ENCODE measurements at regions not wholly inside any gene's neighbourhood (a gene's known extent, or its start where the extent isn't known, plus 50 kb on each side); places are given as distances from the start of the nearest gene placed in this dataset.

DNA sequence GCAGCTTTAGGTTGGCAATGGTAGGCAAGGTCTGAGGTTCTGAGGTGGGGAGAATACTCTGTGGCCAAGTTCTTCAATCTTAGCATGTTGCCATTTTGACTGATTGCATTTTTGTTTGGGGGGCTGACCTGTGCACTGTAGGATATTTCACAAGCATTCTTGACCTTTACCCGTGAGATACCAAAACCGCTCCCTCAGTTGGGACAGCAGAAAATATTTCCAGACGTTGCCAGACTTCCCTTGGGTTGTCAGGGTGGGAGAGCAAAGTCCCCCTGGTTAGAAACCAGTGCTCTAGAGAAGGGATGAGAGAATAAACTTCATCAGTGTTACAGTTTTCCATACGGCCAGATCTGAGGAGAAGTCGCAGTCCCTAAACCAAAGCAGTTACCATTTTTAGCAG lies 279.6 kb downstream of the TFAP2B start:
- TF ChIP-seq, protein P1, sequence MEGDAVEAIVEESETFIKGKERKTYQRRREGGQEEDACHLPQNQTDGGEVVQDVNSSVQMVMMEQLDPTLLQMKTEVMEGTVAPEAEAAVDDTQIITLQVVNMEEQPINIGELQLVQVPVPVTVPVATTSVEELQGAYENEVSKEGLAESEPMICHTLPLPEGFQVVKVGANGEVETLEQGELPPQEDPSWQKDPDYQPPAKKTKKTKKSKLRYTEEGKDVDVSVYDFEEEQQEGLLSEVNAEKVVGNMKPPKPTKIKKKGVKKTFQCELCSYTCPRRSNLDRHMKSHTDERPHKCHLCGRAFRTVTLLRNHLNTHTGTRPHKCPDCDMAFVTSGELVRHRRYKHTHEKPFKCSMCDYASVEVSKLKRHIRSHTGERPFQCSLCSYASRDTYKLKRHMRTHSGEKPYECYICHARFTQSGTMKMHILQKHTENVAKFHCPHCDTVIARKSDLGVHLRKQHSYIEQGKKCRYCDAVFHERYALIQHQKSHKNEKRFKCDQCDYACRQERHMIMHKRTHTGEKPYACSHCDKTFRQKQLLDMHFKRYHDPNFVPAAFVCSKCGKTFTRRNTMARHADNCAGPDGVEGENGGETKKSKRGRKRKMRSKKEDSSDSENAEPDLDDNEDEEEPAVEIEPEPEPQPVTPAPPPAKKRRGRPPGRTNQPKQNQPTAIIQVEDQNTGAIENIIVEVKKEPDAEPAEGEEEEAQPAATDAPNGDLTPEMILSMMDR (IDR thresholded peaks at IDR 0.05; ENCODE audit: low read depth, low read length): no peak
- Histone ChIP-seq H3K27ac (ENCODE audit: low read depth, low read length) (no peak overlapping the region), H3K4me3 (ENCODE audit: low read depth, low read length) (no peak overlapping the region), H3K9me3 (ENCODE audit: control insufficient read depth, insufficient read depth, low read length) (peaks cover 4% of the 10 kb centered on the region; the same call in 1 of the 2 replicates), H3K27me3 (ENCODE audit: control insufficient read depth, insufficient read depth, low read length) (no peaks in the 10 kb centered on the region)
- no peak for DNase-seq (ENCODE audit: low read depth, low spot score)
- CTCF ChIA-PET: no interaction called here
- POLR2A ChIA-PET: no interaction called here

DNA sequence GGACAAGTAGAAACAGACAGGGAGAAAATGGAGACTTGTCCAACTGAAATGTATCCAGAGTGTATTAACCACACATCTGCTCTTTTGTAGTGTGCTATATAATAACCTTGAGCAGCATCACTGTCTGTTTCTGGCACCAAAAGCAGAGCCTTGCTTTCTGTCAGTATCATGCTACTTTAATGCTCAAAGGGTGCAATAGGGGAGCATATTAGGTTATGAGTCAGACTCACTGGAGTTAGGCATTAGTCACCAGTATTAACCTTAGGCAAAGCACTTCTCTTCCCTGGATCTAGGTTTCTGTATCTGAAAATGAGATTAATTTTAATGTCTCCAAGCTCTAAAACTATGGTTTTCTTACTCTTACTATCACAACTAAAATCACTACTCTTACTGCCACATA lies 280.1 kb downstream of the TFAP2B start:
- POLR2A ChIA-PET: no interaction called here
- DNase-seq (ENCODE audit: low read depth, low spot score): no peak
- Histone ChIP-seq H3K4me3 (ENCODE audit: low read depth, low read length) (no peak overlapping the region), H3K27ac (ENCODE audit: low read depth, low read length) (no peak overlapping the region), H3K9me3 (ENCODE audit: control insufficient read depth, insufficient read depth, low read length) (peaks cover 4% of the 10 kb centered on the region; the same call in 1 of the 2 replicates), H3K27me3 (ENCODE audit: control insufficient read depth, insufficient read depth, low read length) (no peaks in the 10 kb centered on the region)
- CTCF ChIA-PET: no interaction called here
- TF ChIP-seq, protein P1 (IDR thresholded peaks at IDR 0.05; ENCODE audit: low read depth, low read length): no peak

DNA sequence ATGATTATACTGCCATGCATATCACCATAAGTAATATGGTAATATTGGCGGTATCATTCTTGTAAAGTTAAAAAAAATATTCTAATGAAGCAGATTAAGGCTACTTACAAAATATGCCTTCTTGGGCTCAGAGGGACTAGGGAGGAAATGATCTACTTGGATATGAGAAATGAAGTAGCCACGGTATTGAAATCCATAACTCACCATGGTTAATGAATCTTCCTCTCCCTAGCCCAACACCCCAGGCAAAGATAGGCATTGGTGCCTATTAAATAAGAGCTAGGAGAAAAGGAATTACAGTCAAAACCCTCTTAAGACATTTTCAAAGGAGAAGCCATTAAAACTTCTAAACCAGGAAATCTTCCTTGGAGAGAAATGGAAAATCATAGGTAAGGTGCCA lies 280.5 kb downstream of the TFAP2B start:
- DNase-seq (ENCODE audit: low read depth, low spot score): no peak
- Histone ChIP-seq H3K4me3 (ENCODE audit: low read depth, low read length) (no peak overlapping the region), H3K27ac (ENCODE audit: low read depth, low read length) (no peak overlapping the region), H3K27me3 (ENCODE audit: control insufficient read depth, insufficient read depth, low read length) (no peaks in the 10 kb centered on the region), H3K9me3 (ENCODE audit: control insufficient read depth, insufficient read depth, low read length) (peaks cover 4% of the 10 kb centered on the region; the same call in 1 of the 2 replicates)
- ChIA-PET POLR2A (no interaction called here), CTCF (no interaction called here)
- TF ChIP-seq, protein P1 (IDR thresholded peaks at IDR 0.05; ENCODE audit: low read depth, low read length): no peak

DNA sequence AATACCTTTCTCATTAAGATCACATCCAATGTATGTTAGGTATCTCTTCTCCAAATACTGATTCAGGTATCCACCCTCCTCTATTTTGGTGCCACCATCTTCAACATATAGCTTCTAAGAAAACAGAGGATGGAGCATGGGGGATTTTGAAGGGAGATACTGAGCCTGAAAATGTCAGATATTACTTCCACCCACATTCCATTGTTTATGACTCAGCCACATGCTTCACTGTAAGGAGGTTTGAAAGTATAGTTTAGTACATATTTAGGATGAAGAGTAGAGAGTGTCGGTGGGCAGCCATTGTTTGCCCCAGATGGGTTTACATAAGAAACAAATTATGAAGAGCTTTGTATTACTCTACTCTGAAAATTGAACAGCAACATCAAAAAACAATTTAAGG lies 286.7 kb downstream of the TFAP2B start:
- no peak for DNase-seq (ENCODE audit: low read depth, low spot score)
- CTCF ChIA-PET: no interaction called here

DNA sequence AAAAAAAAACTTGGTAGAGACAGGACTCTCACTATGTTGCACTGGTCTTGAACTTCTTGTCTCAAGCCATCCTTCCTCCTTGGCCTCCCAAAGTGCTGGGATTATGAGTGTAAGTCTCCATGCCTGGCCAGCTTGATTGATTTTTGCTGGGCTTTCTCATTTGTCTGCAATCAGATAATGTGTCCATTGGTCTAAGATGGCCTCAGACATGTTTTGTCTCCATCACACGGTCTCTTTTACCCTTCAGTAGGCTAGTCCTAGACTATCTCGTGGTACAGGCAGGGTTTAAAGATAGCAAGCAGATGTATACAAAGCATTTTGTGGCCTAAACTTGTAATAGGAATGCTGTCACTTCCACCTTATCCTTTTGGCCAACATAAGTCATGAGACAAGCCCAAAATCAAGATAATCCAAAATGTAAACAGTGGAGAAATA lies 289.1 kb downstream of the TFAP2B start:
- Histone ChIP-seq H3K4me3 (ENCODE audit: low read depth, low read length) (no peak overlapping the region), H3K9me3 (ENCODE audit: control insufficient read depth, insufficient read depth, low read length) (peaks cover 10% of the 10 kb centered on the region; the same call in 1 of the 2 replicates), H3K27ac (ENCODE audit: low read depth, low read length) (no peak overlapping the region), H3K27me3 (ENCODE audit: control insufficient read depth, insufficient read depth, low read length) (no peaks in the 10 kb centered on the region)
- ChIA-PET POLR2A (no interaction called here), CTCF (no interaction called here)
- TF ChIP-seq, protein P1 (IDR thresholded peaks at IDR 0.05; ENCODE audit: low read depth, low read length): no peak
- DNase-seq (ENCODE audit: low read depth, low spot score): no peak

More for the DNA sequence above, 286.7 kb downstream of the TFAP2B start:
- no peaks in the 10 kb centered on the region for H3K27me3 ChIP-seq (ENCODE audit: control insufficient read depth, insufficient read depth, low read length)
- POLR2A ChIA-PET: no interaction called here
- H3K27ac ChIP-seq (ENCODE audit: low read depth, low read length): no peak overlapping the region
- TF ChIP-seq, protein P1 (IDR thresholded peaks at IDR 0.05; ENCODE audit: low read depth, low read length): no peak
- no peak overlapping the region for H3K4me3 ChIP-seq (ENCODE audit: low read depth, low read length)
- H3K9me3 ChIP-seq (ENCODE audit: control insufficient read depth, insufficient read depth, low read length): peaks cover 8% of the 10 kb centered on the region; the same call in 1 of the 2 replicates

Data from AG04450 (cell line).